ENCODE measurements at regions not wholly inside any gene's neighbourhood (a gene's known extent, or its start where the extent isn't known, plus 50 kb on each side); places are given as distances from the start of the nearest gene placed in this dataset.

DNA sequence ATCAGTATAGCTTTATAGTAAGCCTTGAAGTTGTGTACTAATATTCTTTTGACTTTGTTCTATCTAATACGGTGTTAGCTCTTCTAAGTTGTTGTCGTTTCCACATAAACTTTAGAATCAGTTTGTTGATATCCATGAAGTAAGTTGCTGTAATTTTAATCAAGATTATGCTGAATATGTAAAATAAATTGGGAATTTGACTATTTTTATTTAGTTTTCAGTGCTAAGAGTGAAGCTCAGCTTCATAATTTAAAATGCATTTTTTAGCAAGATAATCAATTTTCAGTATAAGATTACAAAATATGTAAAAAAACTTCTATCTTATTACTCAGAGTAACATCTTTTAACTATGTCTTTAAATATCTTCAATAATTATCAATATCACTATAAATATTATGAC, 1374.8 kb downstream of the PCDH7 start:
- TF ChIP-seq CTCF (IDR thresholded peaks at IDR 0.05) = no peak
- TF ChIP-seq EZH2phosphoT487 (IDR thresholded peaks at IDR 0.05) = no peak
- TF ChIP-seq EZH2 (IDR thresholded peaks at IDR 0.05) = no peak

Measured in neural progenitor cell (in vitro differentiated cells).